ENCODE measurements at regions not wholly inside any gene's neighbourhood (a gene's known extent, or its start where the extent isn't known, plus 50 kb on each side); places are given as distances from the start of the nearest gene placed in this dataset.

GRCh38 chr18:40546875-40547274 is 1408.2 kb upstream of the PIK3C3 start:
- TF ChIP-seq, protein P1, sequence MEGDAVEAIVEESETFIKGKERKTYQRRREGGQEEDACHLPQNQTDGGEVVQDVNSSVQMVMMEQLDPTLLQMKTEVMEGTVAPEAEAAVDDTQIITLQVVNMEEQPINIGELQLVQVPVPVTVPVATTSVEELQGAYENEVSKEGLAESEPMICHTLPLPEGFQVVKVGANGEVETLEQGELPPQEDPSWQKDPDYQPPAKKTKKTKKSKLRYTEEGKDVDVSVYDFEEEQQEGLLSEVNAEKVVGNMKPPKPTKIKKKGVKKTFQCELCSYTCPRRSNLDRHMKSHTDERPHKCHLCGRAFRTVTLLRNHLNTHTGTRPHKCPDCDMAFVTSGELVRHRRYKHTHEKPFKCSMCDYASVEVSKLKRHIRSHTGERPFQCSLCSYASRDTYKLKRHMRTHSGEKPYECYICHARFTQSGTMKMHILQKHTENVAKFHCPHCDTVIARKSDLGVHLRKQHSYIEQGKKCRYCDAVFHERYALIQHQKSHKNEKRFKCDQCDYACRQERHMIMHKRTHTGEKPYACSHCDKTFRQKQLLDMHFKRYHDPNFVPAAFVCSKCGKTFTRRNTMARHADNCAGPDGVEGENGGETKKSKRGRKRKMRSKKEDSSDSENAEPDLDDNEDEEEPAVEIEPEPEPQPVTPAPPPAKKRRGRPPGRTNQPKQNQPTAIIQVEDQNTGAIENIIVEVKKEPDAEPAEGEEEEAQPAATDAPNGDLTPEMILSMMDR (IDR thresholded peaks at IDR 0.05; ENCODE audit: insufficient read depth, low read length, poor library complexity, severe bottlenecking) = no peak
- Histone ChIP-seq H3K36me3 (ENCODE audit: control insufficient read depth, insufficient read depth, low read length) (no peaks in the 10 kb centered on the region), H3K27me3 (ENCODE audit: control insufficient read depth, insufficient read depth, low read length) (no peaks in the 10 kb centered on the region), H3K4me3 (ENCODE audit: low read depth, low read length) (no peak overlapping the region)
- DNase-seq (ENCODE audit: low read depth) = no peak

- no peaks in the 10 kb centered on the region for H3K27me3 ChIP-seq (ENCODE audit: control insufficient read depth, insufficient read depth, low read length)
- DNase-seq (ENCODE audit: low read depth) = no peak
- H3K36me3 ChIP-seq (ENCODE audit: control insufficient read depth, insufficient read depth, low read length) = no peaks in the 10 kb centered on the region
- TF ChIP-seq, protein P1 (IDR thresholded peaks at IDR 0.05; ENCODE audit: insufficient read depth, low read length, poor library complexity, severe bottlenecking) = no peak
- H3K4me3 ChIP-seq (ENCODE audit: low read depth, low read length) = no peak overlapping the region
These were observed 1420.3 kb upstream of the PIK3C3 start for GRCh38 chr18:40534723-40535122.

- no peak for DNase-seq (ENCODE audit: low read depth)
- TF ChIP-seq, protein P1 (IDR thresholded peaks at IDR 0.05; ENCODE audit: insufficient read depth, low read length, poor library complexity, severe bottlenecking) = no peak
- Histone ChIP-seq H3K4me3 (ENCODE audit: low read depth, low read length) (no peak overlapping the region), H3K36me3 (ENCODE audit: control insufficient read depth, insufficient read depth, low read length) (no peaks in the 10 kb centered on the region), H3K27me3 (ENCODE audit: control insufficient read depth, insufficient read depth, low read length) (no peaks in the 10 kb centered on the region)
These were observed 1423.0 kb upstream of the PIK3C3 start for GRCh38 chr18:40532046-40532445.

- Histone ChIP-seq H3K4me3 (ENCODE audit: low read depth, low read length) (no peak overlapping the region), H3K36me3 (ENCODE audit: control insufficient read depth, insufficient read depth, low read length) (no peaks in the 10 kb centered on the region), H3K27me3 (ENCODE audit: control insufficient read depth, insufficient read depth, low read length) (no peaks in the 10 kb centered on the region)
- TF ChIP-seq, protein P1 (IDR thresholded peaks at IDR 0.05; ENCODE audit: insufficient read depth, low read length, poor library complexity, severe bottlenecking) = no peak
- DNase-seq (ENCODE audit: low read depth) = no peak
These were observed 1424.0 kb upstream of the PIK3C3 start for GRCh38 chr18:40531051-40531450.

- Histone ChIP-seq H3K36me3 (ENCODE audit: control insufficient read depth, insufficient read depth, low read length) (no peaks in the 10 kb centered on the region), H3K4me3 (ENCODE audit: low read depth, low read length) (no peak overlapping the region), H3K27me3 (ENCODE audit: control insufficient read depth, insufficient read depth, low read length) (no peaks in the 10 kb centered on the region)
- TF ChIP-seq, protein P1 (IDR thresholded peaks at IDR 0.05; ENCODE audit: insufficient read depth, low read length, poor library complexity, severe bottlenecking) = no peak
- DNase-seq (ENCODE audit: low read depth) = no peak
These were observed 1425.6 kb upstream of the PIK3C3 start for GRCh38 chr18:40529478-40529877.

DNA sequence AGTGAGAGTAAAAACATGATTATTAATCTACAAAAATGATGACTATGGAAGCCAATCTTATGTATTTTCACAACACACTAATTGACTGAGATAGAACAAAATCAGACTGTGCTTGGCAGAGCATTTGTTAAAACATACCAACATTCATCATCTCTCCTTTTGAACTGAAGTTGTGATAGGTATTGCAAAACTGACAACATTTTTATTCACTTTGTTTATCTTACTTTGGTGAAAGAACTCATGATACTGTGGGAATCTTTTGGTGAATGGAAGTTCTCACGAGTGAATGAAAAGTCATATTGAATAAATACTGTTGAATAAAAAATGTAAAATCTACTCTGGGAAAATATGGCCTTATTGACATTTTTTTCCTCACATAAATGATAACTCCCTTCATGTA is 1430.2 kb upstream of the PIK3C3 start:
- Histone ChIP-seq H3K27me3 (ENCODE audit: control insufficient read depth, insufficient read depth, low read length) (no peaks in the 10 kb centered on the region), H3K4me3 (ENCODE audit: low read depth, low read length) (no peak overlapping the region), H3K36me3 (ENCODE audit: control insufficient read depth, insufficient read depth, low read length) (no peaks in the 10 kb centered on the region)
- TF ChIP-seq, protein P1 (IDR thresholded peaks at IDR 0.05; ENCODE audit: insufficient read depth, low read length, poor library complexity, severe bottlenecking) = no peak
- no peak for DNase-seq (ENCODE audit: low read depth)

All from kidney epithelial cell (primary cell).